AG04450 (cell line): ENCODE measurements at regions not wholly inside any gene's neighbourhood (a gene's known extent, or its start where the extent isn't known, plus 50 kb on each side); places are given as distances from the start of the nearest gene placed in this dataset.

Experiments
- CTCF ChIA-PET: fragments of 300-600, 350-600 bp; formaldehyde crosslinking; extraction: SDS; loops from one replicate; lab custom pipeline; 2022; ENCODE audit warnings: antibody characterized with exemption, inconsistent platforms; lab: Charles Lee
- POLR2A ChIA-PET: fragments of 350-600 bp; formaldehyde crosslinking; extraction: SDS; loops from one replicate; lab custom pipeline; 2021; ENCODE audit warnings: antibody characterized with exemption, inconsistent platforms; lab: Yijun Ruan, JAX
- DNase-seq: peaks from one replicate; pipeline ENCODE4 v3.0.0-alpha.2; 2011; ENCODE audit warnings: low read depth, low spot score
- H3K27ac ChIP-seq: one replicate; pipeline ENCODE4 v1.5.1; 2012; ENCODE audit warnings: low read depth, low read length, control low read depth
- H3K27me3 ChIP-seq: one replicate; pipeline ENCODE4 v1.6.0; 2012; ENCODE audit warnings: low read length; ENCODE audit not compliant: control insufficient read depth, insufficient read depth
- H3K4me3 ChIP-seq: 2 replicates; pipeline ENCODE4 v1.5.1; 2011; ENCODE audit warnings: mild to moderate bottlenecking, low read depth, low read length, control low read depth
- H3K9me3 ChIP-seq: 2 replicates; pipeline ENCODE4 v1.5.1; 2012; ENCODE audit warnings: low read length; ENCODE audit not compliant: control insufficient read depth, insufficient read depth
- TF ChIP-seq, protein P1 (sequence below): IDR thresholded peaks from 2 replicates; pipeline ENCODE4 v1.5.1; 2011; ENCODE audit warnings: low read depth, low read length, control low read depth, inconsistent platforms

DNA sequence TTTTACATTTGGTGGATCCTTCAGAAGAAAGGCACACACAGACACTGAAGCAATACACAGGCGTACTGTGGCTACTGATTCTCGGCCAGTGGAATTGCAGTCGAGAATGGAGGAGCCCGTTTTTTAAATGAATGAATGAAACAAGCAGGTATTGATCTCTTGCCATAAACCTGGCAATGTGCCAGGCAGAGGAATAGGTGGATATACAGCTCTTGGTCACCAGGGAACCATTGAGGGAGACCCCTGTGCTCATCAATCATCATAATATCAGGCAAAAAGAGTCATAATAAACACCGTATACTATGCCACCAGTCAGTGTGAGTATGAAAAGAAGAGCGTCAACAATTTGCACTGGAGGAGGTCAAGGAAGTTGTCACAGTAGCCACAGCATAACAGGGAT lies 140.3 kb upstream of the FOXF1 start:
- Histone ChIP-seq H3K27me3 (no peaks in the 10 kb centered on the region), H3K9me3 (peaks cover 17% of the 10 kb centered on the region), H3K4me3 (no peak overlapping the region), H3K27ac (no peak overlapping the region)
- no peak for DNase-seq
- TF ChIP-seq, protein P1, sequence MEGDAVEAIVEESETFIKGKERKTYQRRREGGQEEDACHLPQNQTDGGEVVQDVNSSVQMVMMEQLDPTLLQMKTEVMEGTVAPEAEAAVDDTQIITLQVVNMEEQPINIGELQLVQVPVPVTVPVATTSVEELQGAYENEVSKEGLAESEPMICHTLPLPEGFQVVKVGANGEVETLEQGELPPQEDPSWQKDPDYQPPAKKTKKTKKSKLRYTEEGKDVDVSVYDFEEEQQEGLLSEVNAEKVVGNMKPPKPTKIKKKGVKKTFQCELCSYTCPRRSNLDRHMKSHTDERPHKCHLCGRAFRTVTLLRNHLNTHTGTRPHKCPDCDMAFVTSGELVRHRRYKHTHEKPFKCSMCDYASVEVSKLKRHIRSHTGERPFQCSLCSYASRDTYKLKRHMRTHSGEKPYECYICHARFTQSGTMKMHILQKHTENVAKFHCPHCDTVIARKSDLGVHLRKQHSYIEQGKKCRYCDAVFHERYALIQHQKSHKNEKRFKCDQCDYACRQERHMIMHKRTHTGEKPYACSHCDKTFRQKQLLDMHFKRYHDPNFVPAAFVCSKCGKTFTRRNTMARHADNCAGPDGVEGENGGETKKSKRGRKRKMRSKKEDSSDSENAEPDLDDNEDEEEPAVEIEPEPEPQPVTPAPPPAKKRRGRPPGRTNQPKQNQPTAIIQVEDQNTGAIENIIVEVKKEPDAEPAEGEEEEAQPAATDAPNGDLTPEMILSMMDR = no peak
- ChIA-PET POLR2A (no interaction called here), CTCF (no interaction called here)

DNA sequence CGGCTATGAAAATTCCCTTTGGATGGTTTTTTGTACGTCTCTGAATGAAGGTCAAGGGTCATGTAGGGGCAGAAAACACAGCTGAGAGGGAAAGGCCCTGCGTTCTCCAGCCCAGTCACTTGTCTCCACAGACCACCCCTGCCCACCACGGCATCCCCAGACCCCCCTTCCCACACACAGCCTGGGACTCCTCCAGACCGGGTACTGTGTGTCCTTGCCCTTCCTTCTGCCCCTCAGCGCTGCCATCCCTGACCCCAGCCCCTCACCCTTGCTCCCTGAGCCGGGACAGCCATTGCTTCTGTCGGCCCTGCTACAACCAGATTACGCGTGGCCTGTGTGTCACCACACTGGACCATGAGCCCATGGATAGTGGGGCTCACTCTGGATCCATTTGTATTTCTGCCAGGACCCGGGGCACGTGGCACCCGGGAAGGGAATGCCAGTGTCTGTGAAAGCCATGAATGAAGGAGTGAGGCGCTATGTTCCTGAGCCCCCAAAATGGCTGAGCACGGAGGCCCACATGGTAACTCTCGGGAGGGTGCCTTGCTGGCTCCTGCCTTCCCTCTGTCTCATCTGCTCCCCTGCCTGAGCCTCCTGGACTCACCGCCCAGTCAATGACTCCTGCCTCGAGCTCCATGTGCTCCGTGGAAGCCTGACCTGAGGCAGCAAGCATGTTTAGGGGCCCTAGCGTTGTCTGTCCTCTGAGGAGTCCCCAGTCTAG lies 139.1 kb upstream of the FOXF1 start:
- Histone ChIP-seq H3K27ac (no peak overlapping the region), H3K4me3 (no peak overlapping the region), H3K27me3 (no peaks in the 10 kb centered on the region), H3K9me3 (peaks cover 17% of the 10 kb centered on the region)
- DNase-seq = no peak
- TF ChIP-seq, protein P1 = no peak
- ChIA-PET CTCF (interaction anchor here (0.6 kb wide), 1 partner anchor 18 kb away, joined by 3 read pairs; no protein-coding TSS in a partner anchor), POLR2A (no interaction called here)

DNA sequence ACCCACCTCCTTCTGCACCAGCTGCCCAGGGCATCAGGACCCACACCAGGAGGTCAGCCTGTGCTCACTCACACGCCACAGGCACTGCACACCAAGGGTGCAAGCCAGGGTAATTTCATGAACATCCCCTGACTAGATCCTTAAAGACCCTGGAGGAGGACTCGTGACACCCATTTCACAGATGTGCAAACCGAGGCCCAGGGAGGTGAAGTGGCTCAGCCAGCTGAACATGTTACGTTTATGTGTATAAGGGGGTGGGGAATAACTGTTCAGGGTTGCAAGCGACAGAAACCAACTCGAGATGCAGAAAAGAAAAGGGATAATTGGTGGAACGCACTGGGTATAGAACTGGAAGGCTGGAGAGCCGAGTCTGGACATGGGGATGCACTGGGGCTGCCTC lies 138.1 kb upstream of the FOXF1 start:
- Histone ChIP-seq H3K4me3 (no peak overlapping the region), H3K27me3 (no peaks in the 10 kb centered on the region), H3K9me3 (peaks cover 17% of the 10 kb centered on the region), H3K27ac (no peak overlapping the region)
- DNase-seq = no peak
- ChIA-PET POLR2A (no interaction called here), CTCF (no interaction called here)
- TF ChIP-seq, protein P1 = no peak

DNA sequence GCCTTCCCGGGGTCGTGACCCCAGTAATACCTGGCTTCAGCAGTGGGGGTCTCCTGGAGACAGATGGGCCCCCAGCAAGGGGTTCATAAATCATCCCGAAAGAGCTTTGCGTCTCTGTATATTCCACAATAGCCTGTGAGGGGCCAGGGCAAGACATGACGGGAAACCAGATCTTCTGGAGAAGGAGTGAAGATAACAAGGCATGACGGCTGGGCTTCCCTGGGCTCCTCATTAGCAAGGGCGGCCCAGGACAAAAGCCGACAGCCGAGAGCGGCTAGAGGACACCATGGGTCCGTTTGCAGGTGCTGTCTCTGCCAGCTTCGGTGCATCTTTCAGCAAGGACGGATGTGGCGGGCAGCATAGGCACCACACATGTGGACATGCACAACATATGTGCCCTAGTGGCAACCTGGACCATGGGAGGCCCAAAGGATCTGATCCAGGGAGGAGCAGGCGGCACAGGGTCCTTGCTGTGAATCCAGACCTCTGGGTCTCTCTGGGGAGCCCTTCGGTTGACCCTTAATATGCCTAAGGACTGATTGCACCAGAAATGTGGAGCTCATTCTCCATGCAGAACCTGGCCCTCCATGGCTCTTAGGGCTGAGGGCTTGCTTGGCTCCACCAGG lies 136.9 kb upstream of the FOXF1 start:
- ChIA-PET CTCF (no interaction called here), POLR2A (no interaction called here)
- no peak for DNase-seq
- TF ChIP-seq, protein P1 = no peak
- no peak overlapping the region for H3K4me3 ChIP-seq
- no peaks in the 10 kb centered on the region for H3K27me3 ChIP-seq
- H3K27ac ChIP-seq = no peak overlapping the region
- peaks cover 17% of the 10 kb centered on the region for H3K9me3 ChIP-seq

DNA sequence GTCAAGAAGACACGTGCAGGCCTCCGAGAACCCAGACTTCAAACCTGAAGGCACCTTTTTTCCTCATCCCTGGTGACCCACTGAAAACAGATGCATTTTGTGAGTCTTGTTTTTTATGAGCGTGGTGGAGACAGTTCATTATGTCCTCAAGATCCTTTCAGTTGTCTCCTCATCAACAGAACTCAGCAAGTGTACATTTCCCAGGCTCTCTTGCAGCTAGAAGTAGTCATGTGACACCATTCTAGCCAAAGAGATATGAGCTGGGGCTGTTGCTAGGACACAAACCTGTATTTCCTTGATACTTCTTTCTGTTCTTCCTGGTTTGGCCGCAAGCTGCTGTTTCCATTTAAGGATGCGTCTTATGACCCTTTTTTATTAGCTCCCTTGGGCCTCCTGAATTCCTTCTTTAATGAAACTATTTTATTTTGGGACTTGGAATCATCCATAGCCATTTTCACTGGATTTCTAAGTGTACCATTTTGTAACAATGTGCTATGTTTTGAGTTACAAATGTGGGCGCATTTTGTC lies 135.7 kb upstream of the FOXF1 start:
- ChIA-PET POLR2A (no interaction called here), CTCF (no interaction called here)
- TF ChIP-seq, protein P1 = no peak
- no peak overlapping the region for H3K27ac ChIP-seq
- DNase-seq = no peak
- peaks cover 17% of the 10 kb centered on the region for H3K9me3 ChIP-seq
- no peaks in the 10 kb centered on the region for H3K27me3 ChIP-seq
- no peak overlapping the region for H3K4me3 ChIP-seq
